ENCODE measurements at regions not wholly inside any gene's neighbourhood (a gene's known extent, or its start where the extent isn't known, plus 50 kb on each side); places are given as distances from the start of the nearest gene placed in this dataset.

- Histone ChIP-seq H4K8ac (ENCODE audit: low read depth, low read length) (no peak overlapping the region), H2BK15ac (ENCODE audit: low read length) (no peak overlapping the region), H2BK5ac (ENCODE audit: low read length) (no peak overlapping the region), H3K4ac (ENCODE audit: low read length) (no peak overlapping the region), H2AK5ac (ENCODE audit: low read depth, low read length) (no peak overlapping the region), H3K23ac (ENCODE audit: low read depth, low read length, poor library complexity) (no peak overlapping the region), H3K79me1 (ENCODE audit: low read depth, low read length) (no peaks in the 10 kb centered on the region), H3K9ac (ENCODE audit: low read depth, low read length, poor library complexity) (no peak overlapping the region), H3K4me1 (ENCODE audit: control insufficient read depth in 2 of 2, insufficient read depth in 1 of 2, low read depth in 1 of 2, low read length in 2 of 2) (no peaks in the 10 kb centered on the region), H3K27me3 (ENCODE audit: control insufficient read depth in 3 of 3, insufficient read depth in 3 of 3, low read depth in 1 of 3, low read length in 3 of 3) (no peaks in the 10 kb centered on the region), H2BK12ac (ENCODE audit: low read length) (no peak overlapping the region), H2BK120ac (ENCODE audit: low read depth, low read length) (no peak overlapping the region), H3K4me3 (ENCODE audit: low read length in 2 of 2) (no peak overlapping the region), H3K18ac (ENCODE audit: low read length) (no peak overlapping the region), H3K27ac (replicated peaks; ENCODE audit: low read length) (no peak overlapping the region), H3K9me3 (replicated peaks in 1 of 2; ENCODE audit: control insufficient read depth in 2 of 2, insufficient read depth in 1 of 2, low read depth in 1 of 2, low read length in 2 of 2) (peaks cover 0 to 1% of the 10 kb centered on the region in 2 donors), H3K4me2 (ENCODE audit: insufficient read depth, low read length, poor library complexity, severe bottlenecking) (no peak overlapping the region), H3K36me3 (replicated peaks in 1 of 2; ENCODE audit: control insufficient read depth in 2 of 2, insufficient read depth in 2 of 2, low read length in 2 of 2) (no peaks in the 10 kb centered on the region), H3K14ac (ENCODE audit: low read length) (no peak overlapping the region), H4K91ac (ENCODE audit: low read depth, low read length, poor library complexity) (no peak overlapping the region), H2AFZ (ENCODE audit: low read length) (no peak overlapping the region)
- no peak for DNase-seq (ENCODE audit: low spot score)
- WGBS, 2 donors (ENCODE audit: extremely low coverage in 2 of 2, insufficient read length in 2 of 2, insufficient replicate concordance in 1 of 2) = no CpG with 5 or more reads among the region's 5 CpGs
These were observed 316.6 kb upstream of the NCAM1 start for GRCh38 chr11:112644410-112645131.

- Histone ChIP-seq H3K27me3 (ENCODE audit: control insufficient read depth in 3 of 3, insufficient read depth in 3 of 3, low read depth in 1 of 3, low read length in 3 of 3) (no peaks in the 10 kb centered on the region), H3K4me2 (ENCODE audit: insufficient read depth, low read length, poor library complexity, severe bottlenecking) (no peak overlapping the region), H2AK5ac (ENCODE audit: low read depth, low read length) (no peak overlapping the region), H2AFZ (ENCODE audit: low read length) (no peak overlapping the region), H3K36me3 (replicated peaks in 1 of 2; ENCODE audit: control insufficient read depth in 2 of 2, insufficient read depth in 2 of 2, low read length in 2 of 2) (no peaks in the 10 kb centered on the region), H2BK15ac (ENCODE audit: low read length) (no peak overlapping the region), H2BK120ac (ENCODE audit: low read depth, low read length) (no peak overlapping the region), H3K4ac (ENCODE audit: low read length) (no peak overlapping the region), H3K9ac (ENCODE audit: low read depth, low read length, poor library complexity) (no peak overlapping the region), H4K91ac (ENCODE audit: low read depth, low read length, poor library complexity) (no peak overlapping the region), H3K27ac (replicated peaks; ENCODE audit: low read length) (no peak overlapping the region), H3K9me3 (replicated peaks in 1 of 2; ENCODE audit: control insufficient read depth in 2 of 2, insufficient read depth in 1 of 2, low read depth in 1 of 2, low read length in 2 of 2) (no peaks in the 10 kb centered on the region), H4K8ac (ENCODE audit: low read depth, low read length) (no peak overlapping the region), H3K14ac (ENCODE audit: low read length) (no peak overlapping the region), H2BK12ac (ENCODE audit: low read length) (no peak overlapping the region), H3K23ac (ENCODE audit: low read depth, low read length, poor library complexity) (no peak overlapping the region), H3K79me1 (ENCODE audit: low read depth, low read length) (no peaks in the 10 kb centered on the region), H3K18ac (ENCODE audit: low read length) (no peak overlapping the region), H3K4me3 (ENCODE audit: low read length in 2 of 2) (no peak overlapping the region), H3K4me1 (ENCODE audit: control insufficient read depth in 2 of 2, insufficient read depth in 1 of 2, low read depth in 1 of 2, low read length in 2 of 2) (no peaks in the 10 kb centered on the region), H2BK5ac (ENCODE audit: low read length) (no peak overlapping the region)
- DNase-seq (ENCODE audit: low spot score) = no peak
- WGBS, 2 donors (ENCODE audit: extremely low coverage in 2 of 2, insufficient read length in 2 of 2, insufficient replicate concordance in 1 of 2) = no CpG with 5 or more reads among the region's 6 CpGs
These were observed 311.4 kb upstream of the NCAM1 start for GRCh38 chr11:112649856-112650255.

GRCh38 chr11:112650527-112650926 is 310.7 kb upstream of the NCAM1 start:
- Histone ChIP-seq H3K27me3 (ENCODE audit: control insufficient read depth in 3 of 3, insufficient read depth in 3 of 3, low read depth in 1 of 3, low read length in 3 of 3) (no peaks in the 10 kb centered on the region), H3K27ac (replicated peaks; ENCODE audit: low read length) (no peak overlapping the region), H3K4ac (ENCODE audit: low read length) (no peak overlapping the region), H3K14ac (ENCODE audit: low read length) (no peak overlapping the region), H3K23ac (ENCODE audit: low read depth, low read length, poor library complexity) (no peak overlapping the region), H2BK5ac (ENCODE audit: low read length) (no peak overlapping the region), H2BK15ac (ENCODE audit: low read length) (no peak overlapping the region), H3K18ac (ENCODE audit: low read length) (no peak overlapping the region), H2AFZ (ENCODE audit: low read length) (no peak overlapping the region), H3K36me3 (replicated peaks in 1 of 2; ENCODE audit: control insufficient read depth in 2 of 2, insufficient read depth in 2 of 2, low read length in 2 of 2) (no peaks in the 10 kb centered on the region), H3K4me1 (ENCODE audit: control insufficient read depth in 2 of 2, insufficient read depth in 1 of 2, low read depth in 1 of 2, low read length in 2 of 2) (no peaks in the 10 kb centered on the region), H3K4me2 (ENCODE audit: insufficient read depth, low read length, poor library complexity, severe bottlenecking) (no peak overlapping the region), H3K9me3 (replicated peaks in 1 of 2; ENCODE audit: control insufficient read depth in 2 of 2, insufficient read depth in 1 of 2, low read depth in 1 of 2, low read length in 2 of 2) (no peaks in the 10 kb centered on the region), H2BK120ac (ENCODE audit: low read depth, low read length) (no peak overlapping the region), H3K4me3 (ENCODE audit: low read length in 2 of 2) (no peak overlapping the region), H3K79me1 (ENCODE audit: low read depth, low read length) (no peaks in the 10 kb centered on the region), H4K91ac (ENCODE audit: low read depth, low read length, poor library complexity) (no peak overlapping the region), H3K9ac (ENCODE audit: low read depth, low read length, poor library complexity) (no peak overlapping the region), H2AK5ac (ENCODE audit: low read depth, low read length) (no peak overlapping the region), H2BK12ac (ENCODE audit: low read length) (no peak overlapping the region), H4K8ac (ENCODE audit: low read depth, low read length) (no peak overlapping the region)
- no CpG with 5 or more reads among the region's 3 CpGs for WGBS, 2 donors (ENCODE audit: extremely low coverage in 2 of 2, insufficient read length in 2 of 2, insufficient replicate concordance in 1 of 2)
- DNase-seq (ENCODE audit: low spot score) = no peak

GRCh38 chr11:112651386-112651785 is 309.8 kb upstream of the NCAM1 start:
- no peak overlapping the region for H2AK5ac ChIP-seq (ENCODE audit: low read depth, low read length)
- no peak overlapping the region for H3K27ac ChIP-seq (replicated peaks; ENCODE audit: low read length)
- no peaks in the 10 kb centered on the region for H3K79me1 ChIP-seq (ENCODE audit: low read depth, low read length)
- no peak overlapping the region for H4K8ac ChIP-seq (ENCODE audit: low read depth, low read length)
- DNase-seq (ENCODE audit: low spot score) = no peak
- H3K27me3 ChIP-seq (ENCODE audit: control insufficient read depth in 3 of 3, insufficient read depth in 3 of 3, low read depth in 1 of 3, low read length in 3 of 3) = no peaks in the 10 kb centered on the region
- no peaks in the 10 kb centered on the region for H3K9me3 ChIP-seq (replicated peaks in 1 of 2; ENCODE audit: control insufficient read depth in 2 of 2, insufficient read depth in 1 of 2, low read depth in 1 of 2, low read length in 2 of 2)
- H2AFZ ChIP-seq (ENCODE audit: low read length) = no peak overlapping the region
- no peak overlapping the region for H3K9ac ChIP-seq (ENCODE audit: low read depth, low read length, poor library complexity)
- H3K36me3 ChIP-seq (replicated peaks in 1 of 2; ENCODE audit: control insufficient read depth in 2 of 2, insufficient read depth in 2 of 2, low read length in 2 of 2) = no peaks in the 10 kb centered on the region
- H3K14ac ChIP-seq (ENCODE audit: low read length) = no peak overlapping the region
- no peak overlapping the region for H2BK120ac ChIP-seq (ENCODE audit: low read depth, low read length)
- H3K4ac ChIP-seq (ENCODE audit: low read length) = no peak overlapping the region
- H2BK5ac ChIP-seq (ENCODE audit: low read length) = no peak overlapping the region
- H2BK12ac ChIP-seq (ENCODE audit: low read length) = no peak overlapping the region
- no peak overlapping the region for H2BK15ac ChIP-seq (ENCODE audit: low read length)
- no peak overlapping the region for H4K91ac ChIP-seq (ENCODE audit: low read depth, low read length, poor library complexity)
- H3K4me2 ChIP-seq (ENCODE audit: insufficient read depth, low read length, poor library complexity, severe bottlenecking) = no peak overlapping the region
- H3K4me1 ChIP-seq (ENCODE audit: control insufficient read depth in 2 of 2, insufficient read depth in 1 of 2, low read depth in 1 of 2, low read length in 2 of 2) = no peaks in the 10 kb centered on the region
- no peak overlapping the region for H3K18ac ChIP-seq (ENCODE audit: low read length)
- no peak overlapping the region for H3K4me3 ChIP-seq (ENCODE audit: low read length in 2 of 2)
- no peak overlapping the region for H3K23ac ChIP-seq (ENCODE audit: low read depth, low read length, poor library complexity)

Data from neuronal stem cell (in vitro differentiated cells).